ENCODE measurements at regions not wholly inside any gene's neighbourhood (a gene's known extent, or its start where the extent isn't known, plus 50 kb on each side); places are given as distances from the start of the nearest gene placed in this dataset.

- no peak for DNase-seq (ENCODE audit: low spot score)
These were observed 128.4 kb upstream of the RAB11FIP2 start for GRCh38 chr10:118175148-118175547.

GRCh38 chr10:118173296-118173695 lies 126.6 kb upstream of the RAB11FIP2 start:
- DNase-seq (ENCODE audit: low spot score) = no peak

- no peak for DNase-seq (ENCODE audit: low spot score)
These were observed 125.1 kb upstream of the RAB11FIP2 start for GRCh38 chr10:118171861-118172260.

- DNase-seq (ENCODE audit: low spot score) = peak; percentile 6
These were observed 120.4 kb upstream of the RAB11FIP2 start for GRCh38 chr10:118167056-118167700.

- DNase-seq (ENCODE audit: low spot score) = no peak
These were observed 116.5 kb upstream of the RAB11FIP2 start for GRCh38 chr10:118163217-118163616.

- no peak for DNase-seq (ENCODE audit: low spot score)
These were observed 114.9 kb upstream of the RAB11FIP2 start for GRCh38 chr10:118161461-118162246.

GRCh38 chr10:118153287-118153686 lies 106.5 kb upstream of the RAB11FIP2 start:
- no peak for DNase-seq (ENCODE audit: low spot score)

DNA sequence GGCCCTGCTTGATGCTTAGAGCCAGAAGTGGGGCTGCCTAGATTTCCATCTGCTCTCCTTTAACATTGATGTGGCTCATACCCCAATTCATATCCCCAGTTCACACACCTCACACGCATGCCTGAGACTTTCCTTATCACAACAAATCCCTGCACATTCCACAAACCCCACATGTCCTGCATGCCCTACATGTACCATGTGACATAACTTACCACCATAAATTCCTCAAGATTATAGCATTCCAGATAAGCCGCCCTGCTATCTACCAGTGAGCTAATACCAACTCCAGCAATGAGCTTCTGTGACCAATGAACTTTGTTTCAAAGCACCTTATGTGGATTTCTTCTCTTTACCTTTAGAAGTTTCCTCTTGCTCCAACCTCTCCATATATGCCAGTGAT lies 104.7 kb upstream of the RAB11FIP2 start:
- no peak for DNase-seq (ENCODE audit: low spot score)

DNA sequence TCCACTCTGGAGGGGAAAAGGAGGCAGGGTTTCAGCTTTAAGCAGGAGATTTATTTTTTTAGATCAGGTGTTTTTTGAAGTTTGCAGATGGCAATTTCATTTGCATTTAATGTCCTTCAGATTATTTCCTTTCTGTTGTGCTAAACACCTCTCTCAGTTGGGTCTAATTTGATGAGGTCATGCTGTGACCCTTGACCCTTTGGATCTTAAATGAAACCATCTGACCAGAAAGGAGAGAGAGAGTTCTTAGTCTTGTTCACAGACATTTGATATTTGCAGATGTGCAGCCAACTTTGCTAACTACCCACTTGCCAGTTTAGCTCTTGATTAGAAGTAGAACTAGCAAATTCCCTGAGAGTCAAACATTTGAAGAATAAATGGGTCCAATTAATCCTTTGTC lies 101.5 kb upstream of the RAB11FIP2 start:
- no peak for DNase-seq (ENCODE audit: low spot score)

- DNase-seq (ENCODE audit: low spot score) = no peak
These were observed 98.5 kb upstream of the RAB11FIP2 start for GRCh38 chr10:118145256-118145655.

DNA sequence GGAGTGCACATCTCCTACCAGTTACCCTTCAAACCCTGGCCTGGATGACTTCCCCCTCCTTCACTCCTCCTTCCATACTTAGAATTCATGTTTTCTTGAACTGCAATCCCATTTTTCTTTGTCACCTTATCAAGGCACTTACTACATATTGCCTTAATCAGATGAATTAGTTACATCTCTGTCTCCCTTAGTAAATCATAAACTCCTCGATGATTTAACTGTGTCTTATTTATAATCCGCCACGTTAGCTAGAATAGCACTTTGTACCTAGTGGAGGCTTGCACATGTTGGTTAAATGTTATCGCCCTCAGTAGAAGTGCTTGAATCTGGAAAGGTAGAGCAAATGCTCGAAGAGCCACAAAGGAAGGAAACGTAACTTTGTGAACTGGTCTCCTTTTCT lies 94.7 kb upstream of the RAB11FIP2 start:
- no peak for DNase-seq (ENCODE audit: low spot score)

GRCh38 chr10:118139321-118139720 lies 92.6 kb upstream of the RAB11FIP2 start:
- DNase-seq (ENCODE audit: low spot score) = peak; percentile 50

DNA sequence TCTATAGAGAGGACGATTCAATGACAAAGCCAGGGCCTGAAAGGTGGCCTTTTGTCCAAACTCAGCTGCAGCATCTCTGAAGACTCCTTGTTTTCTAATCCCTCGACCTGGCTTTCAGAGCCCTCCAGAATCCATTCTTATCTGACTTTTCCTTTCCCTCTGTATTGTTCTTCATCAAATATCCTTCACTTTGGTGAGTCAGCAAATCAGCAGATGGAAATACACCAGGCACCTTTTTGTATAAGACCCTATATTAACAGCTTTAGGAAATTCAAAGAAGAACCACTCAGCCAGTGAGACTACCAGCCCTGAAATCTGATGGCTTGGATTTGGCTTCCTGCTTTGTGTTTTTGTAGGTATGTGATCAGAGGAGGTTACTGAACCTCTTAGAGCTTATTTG lies 81.9 kb upstream of the RAB11FIP2 start:
- DNase-seq (ENCODE audit: low spot score) = no peak

DNA sequence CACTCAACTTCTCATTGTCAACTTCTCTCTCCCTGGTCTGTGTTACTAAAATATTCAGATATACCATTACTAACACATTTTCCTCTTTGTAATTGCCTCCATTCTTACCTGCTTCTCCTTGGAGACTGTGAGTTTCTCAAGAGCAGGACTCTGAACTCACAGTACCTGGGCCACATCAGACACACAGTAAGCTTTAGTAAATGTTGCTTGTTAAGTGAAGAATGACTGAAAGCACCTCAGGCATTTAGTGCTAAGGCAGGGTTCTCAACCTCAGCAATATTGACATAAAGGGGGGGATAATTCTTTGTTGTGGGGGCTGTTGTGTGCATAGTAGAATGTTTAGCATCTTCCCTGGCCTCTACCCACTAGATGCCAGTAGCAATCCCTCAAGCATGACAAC lies 72.0 kb upstream of the RAB11FIP2 start:
- no peak for DNase-seq (ENCODE audit: low spot score)

DNA sequence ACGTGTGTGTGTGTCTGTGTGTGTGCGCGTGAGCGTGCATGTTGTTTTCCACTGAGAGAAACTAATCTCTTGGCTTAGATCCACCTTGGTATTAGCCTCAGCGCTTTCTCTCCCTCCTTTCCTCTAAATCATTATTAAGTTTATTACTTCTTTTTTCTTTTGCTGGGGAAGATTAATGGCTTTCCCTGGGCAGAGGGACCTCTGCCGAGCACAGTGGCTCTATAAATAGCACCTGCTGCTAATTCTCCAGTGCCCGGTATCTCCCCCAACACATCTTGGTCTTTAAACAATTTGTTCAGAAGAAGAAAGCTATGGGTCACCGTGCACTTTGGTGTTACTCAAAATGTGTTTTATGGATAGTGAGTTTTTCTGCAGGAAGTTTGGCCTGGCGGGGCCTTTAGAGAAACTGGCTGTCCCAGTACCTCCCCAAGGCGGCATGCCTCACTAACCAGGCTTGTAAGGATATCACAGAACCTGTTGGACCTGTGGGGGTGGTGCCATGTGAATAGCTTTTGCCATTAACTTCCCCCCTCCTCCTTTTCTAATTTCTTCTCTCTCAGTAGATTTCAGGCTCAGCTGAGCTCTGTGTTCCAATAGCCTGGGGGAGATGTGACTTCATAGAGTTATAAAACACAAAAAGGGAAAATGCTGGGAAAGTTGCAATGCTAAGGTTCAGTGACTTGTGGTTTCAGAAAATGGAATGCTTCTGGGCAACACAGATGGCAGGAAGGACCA lies 70.1 kb upstream of the RAB11FIP2 start:
- DNase-seq (ENCODE audit: low spot score) = no peak

- DNase-seq (ENCODE audit: low spot score) = no peak
These were observed 69.6 kb upstream of the RAB11FIP2 start for GRCh38 chr10:118116362-118116714.

GRCh38 chr10:118115701-118116100 lies 69.0 kb upstream of the RAB11FIP2 start:
- DNase-seq (ENCODE audit: low spot score) = no peak

- DNase-seq (ENCODE audit: low spot score) = no peak
These were observed 68.3 kb upstream of the RAB11FIP2 start for GRCh38 chr10:118114992-118115391.

DNA sequence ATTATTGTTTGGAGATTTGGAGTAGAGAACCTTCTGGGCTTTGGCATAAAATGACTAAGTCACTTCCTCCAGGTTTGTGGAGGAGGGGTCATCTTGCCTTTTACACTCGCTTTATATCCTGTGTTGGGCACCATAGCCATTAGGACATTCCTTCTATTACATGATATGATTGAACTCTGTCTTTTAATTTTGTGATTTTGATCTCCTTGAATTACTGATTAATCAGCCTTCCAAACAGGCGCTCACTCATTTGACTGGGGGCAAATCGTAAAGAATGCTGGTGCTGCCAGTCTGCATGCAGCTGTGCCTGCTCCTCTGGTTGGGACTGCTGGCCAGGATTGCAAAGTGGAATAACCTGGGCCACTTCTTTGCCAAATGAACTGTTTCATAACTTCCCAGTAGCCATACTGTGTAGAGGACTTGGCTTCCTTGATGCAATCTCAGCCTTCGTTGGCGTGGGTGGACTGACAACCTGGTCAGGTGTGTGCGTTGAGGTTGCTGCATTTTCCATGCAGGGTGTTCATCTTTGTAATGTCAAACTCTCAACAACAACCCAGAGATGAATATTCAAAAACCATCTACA lies 65.9 kb upstream of the RAB11FIP2 start:
- no peak for DNase-seq (ENCODE audit: low spot score)

DNA sequence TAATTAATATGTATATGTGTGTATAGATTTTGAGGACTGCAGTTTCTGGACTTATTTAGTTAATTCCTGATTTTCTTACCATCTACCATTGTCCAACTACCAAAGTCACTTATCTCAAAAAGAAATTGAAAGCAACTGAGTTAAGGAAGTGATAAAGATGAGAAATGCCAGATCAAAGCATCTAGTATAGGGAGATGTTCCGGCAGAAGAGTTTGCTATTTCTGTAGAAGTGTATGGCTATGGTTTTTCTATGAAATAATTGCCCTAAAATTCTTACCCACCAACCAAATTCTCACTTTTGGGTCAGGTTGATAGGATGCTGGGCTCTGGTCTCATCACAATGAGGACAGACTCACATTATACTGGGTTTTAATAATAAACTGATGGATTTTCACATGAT lies 64.0 kb upstream of the RAB11FIP2 start:
- no peak for DNase-seq (ENCODE audit: low spot score)

- no peak for DNase-seq (ENCODE audit: low spot score)
These were observed 61.7 kb upstream of the RAB11FIP2 start for GRCh38 chr10:118108194-118109026.

GRCh38 chr10:118107541-118107940 lies 60.8 kb upstream of the RAB11FIP2 start:
- DNase-seq (ENCODE audit: low spot score) = no peak
